ENCODE measurements at regions not wholly inside any gene's neighbourhood (a gene's known extent, or its start where the extent isn't known, plus 50 kb on each side); places are given as distances from the start of the nearest gene placed in this dataset.

DNA sequence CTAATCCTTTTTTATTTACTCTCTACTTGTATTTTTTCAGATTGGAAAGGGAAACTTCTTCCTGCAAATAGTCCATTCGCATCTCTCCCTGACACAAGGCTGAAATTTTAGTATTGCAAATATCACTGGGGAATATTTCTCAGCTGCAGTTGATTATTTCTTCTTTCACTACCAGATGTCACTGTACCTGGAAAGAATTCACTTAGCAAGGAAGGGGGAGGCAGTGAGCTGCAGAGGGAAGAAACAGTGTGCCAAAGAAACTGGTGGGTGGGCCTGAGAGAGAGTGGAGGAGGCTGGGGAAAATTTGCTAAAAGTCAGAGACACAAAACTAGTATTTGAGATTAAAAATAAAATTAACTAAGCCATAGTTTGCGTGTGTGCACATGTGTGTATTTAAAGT is 142.3 kb upstream of the STT3B start:
- no peak for DNase-seq (ENCODE audit: low read depth, low spot score)
- ChIA-PET CTCF (no interaction called here), POLR2A (no interaction called here)
- Histone ChIP-seq H3K27ac (ENCODE audit: low read depth, low read length) (no peak overlapping the region), H3K4me3 (ENCODE audit: low read depth, low read length) (no peak overlapping the region), H3K27me3 (ENCODE audit: control insufficient read depth, insufficient read depth, low read length) (no peaks in the 10 kb centered on the region), H3K9me3 (ENCODE audit: control insufficient read depth, insufficient read depth, low read length) (no peaks in the 10 kb centered on the region)
- TF ChIP-seq, protein P1, sequence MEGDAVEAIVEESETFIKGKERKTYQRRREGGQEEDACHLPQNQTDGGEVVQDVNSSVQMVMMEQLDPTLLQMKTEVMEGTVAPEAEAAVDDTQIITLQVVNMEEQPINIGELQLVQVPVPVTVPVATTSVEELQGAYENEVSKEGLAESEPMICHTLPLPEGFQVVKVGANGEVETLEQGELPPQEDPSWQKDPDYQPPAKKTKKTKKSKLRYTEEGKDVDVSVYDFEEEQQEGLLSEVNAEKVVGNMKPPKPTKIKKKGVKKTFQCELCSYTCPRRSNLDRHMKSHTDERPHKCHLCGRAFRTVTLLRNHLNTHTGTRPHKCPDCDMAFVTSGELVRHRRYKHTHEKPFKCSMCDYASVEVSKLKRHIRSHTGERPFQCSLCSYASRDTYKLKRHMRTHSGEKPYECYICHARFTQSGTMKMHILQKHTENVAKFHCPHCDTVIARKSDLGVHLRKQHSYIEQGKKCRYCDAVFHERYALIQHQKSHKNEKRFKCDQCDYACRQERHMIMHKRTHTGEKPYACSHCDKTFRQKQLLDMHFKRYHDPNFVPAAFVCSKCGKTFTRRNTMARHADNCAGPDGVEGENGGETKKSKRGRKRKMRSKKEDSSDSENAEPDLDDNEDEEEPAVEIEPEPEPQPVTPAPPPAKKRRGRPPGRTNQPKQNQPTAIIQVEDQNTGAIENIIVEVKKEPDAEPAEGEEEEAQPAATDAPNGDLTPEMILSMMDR (IDR thresholded peaks at IDR 0.05; ENCODE audit: low read depth, low read length), result no peak

- Histone ChIP-seq H3K27ac (ENCODE audit: low read depth, low read length) (no peak overlapping the region), H3K4me3 (ENCODE audit: low read depth, low read length) (no peak overlapping the region), H3K27me3 (ENCODE audit: control insufficient read depth, insufficient read depth, low read length) (no peaks in the 10 kb centered on the region), H3K9me3 (ENCODE audit: control insufficient read depth, insufficient read depth, low read length) (no peaks in the 10 kb centered on the region)
- POLR2A ChIA-PET, result no interaction called here
- CTCF ChIA-PET, result no interaction called here
- no peak for DNase-seq (ENCODE audit: low read depth, low spot score)
- TF ChIP-seq, protein P1 (IDR thresholded peaks at IDR 0.05; ENCODE audit: low read depth, low read length), result no peak
Measured at GRCh38 chr3:31391150-31391549, 141.6 kb upstream of the STT3B start.

GRCh38 chr3:31392568-31392967 is 140.2 kb upstream of the STT3B start:
- DNase-seq (ENCODE audit: low read depth, low spot score), result no peak
- Histone ChIP-seq H3K4me3 (ENCODE audit: low read depth, low read length) (no peak overlapping the region), H3K27me3 (ENCODE audit: control insufficient read depth, insufficient read depth, low read length) (no peaks in the 10 kb centered on the region), H3K9me3 (ENCODE audit: control insufficient read depth, insufficient read depth, low read length) (no peaks in the 10 kb centered on the region), H3K27ac (ENCODE audit: low read depth, low read length) (no peak overlapping the region)
- ChIA-PET POLR2A (no interaction called here), CTCF (no interaction called here)
- TF ChIP-seq, protein P1 (IDR thresholded peaks at IDR 0.05; ENCODE audit: low read depth, low read length), result no peak

DNA sequence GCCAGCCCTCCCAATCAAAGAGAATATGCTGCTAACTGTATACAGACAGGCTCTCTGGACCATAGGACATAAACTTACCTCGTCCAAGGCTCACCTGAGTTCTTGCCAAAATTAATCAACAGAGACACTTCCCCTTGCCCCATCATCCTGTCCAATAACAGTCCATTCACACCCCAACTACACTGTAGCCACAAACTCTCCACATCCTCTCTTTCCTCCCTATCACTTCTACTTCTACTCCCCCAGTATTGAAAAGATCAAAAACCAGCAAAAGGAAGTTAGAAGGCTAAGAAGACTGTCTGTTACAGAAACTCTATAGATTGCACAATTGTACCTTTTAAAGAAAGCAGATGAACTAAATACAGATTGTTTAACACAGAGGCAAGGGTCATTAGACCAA is 133.5 kb upstream of the STT3B start:
- ChIA-PET CTCF (no interaction called here), POLR2A (no interaction called here)
- H3K9me3 ChIP-seq (ENCODE audit: control insufficient read depth, insufficient read depth, low read length), result no peaks in the 10 kb centered on the region
- H3K27ac ChIP-seq (ENCODE audit: low read depth, low read length), result no peak overlapping the region
- no peak for DNase-seq (ENCODE audit: low read depth, low spot score)
- H3K27me3 ChIP-seq (ENCODE audit: control insufficient read depth, insufficient read depth, low read length), result no peaks in the 10 kb centered on the region
- H3K4me3 ChIP-seq (ENCODE audit: low read depth, low read length), result no peak overlapping the region
- TF ChIP-seq, protein P1 (IDR thresholded peaks at IDR 0.05; ENCODE audit: low read depth, low read length), result no peak

DNA sequence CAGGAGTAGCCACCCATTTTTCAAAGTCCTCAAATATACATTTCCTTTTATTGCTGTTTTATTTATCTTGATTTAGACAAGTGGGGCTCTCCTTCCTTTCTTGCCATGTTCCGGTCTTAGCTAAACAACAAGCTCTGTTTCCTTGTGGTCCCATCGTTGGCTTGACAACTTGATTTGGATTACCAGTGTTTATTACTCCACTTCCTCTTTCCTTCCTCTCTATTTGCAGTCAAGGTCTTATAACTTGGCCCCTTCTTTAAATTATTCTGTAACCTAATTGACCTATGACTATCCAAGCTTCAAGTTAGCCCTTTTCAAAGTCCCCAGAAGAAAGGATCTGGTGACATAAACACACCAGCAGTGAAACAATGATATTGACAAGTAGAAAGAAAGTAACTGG is 130.6 kb upstream of the STT3B start:
- Histone ChIP-seq H3K4me3 (ENCODE audit: low read depth, low read length) (no peak overlapping the region), H3K9me3 (ENCODE audit: control insufficient read depth, insufficient read depth, low read length) (no peaks in the 10 kb centered on the region), H3K27ac (ENCODE audit: low read depth, low read length) (no peak overlapping the region), H3K27me3 (ENCODE audit: control insufficient read depth, insufficient read depth, low read length) (no peaks in the 10 kb centered on the region)
- no peak for DNase-seq (ENCODE audit: low read depth, low spot score)
- POLR2A ChIA-PET, result no interaction called here
- TF ChIP-seq, protein P1 (IDR thresholded peaks at IDR 0.05; ENCODE audit: low read depth, low read length), result no peak
- CTCF ChIA-PET, result no interaction called here

Measured in AG04450 (cell line).